AG09309 (cell line): ENCODE measurements at regions not wholly inside any gene's neighbourhood (a gene's known extent, or its start where the extent isn't known, plus 50 kb on each side); places are given as distances from the start of the nearest gene placed in this dataset.
"Not testable (repeated sequence)": the region's sequence is repeated elsewhere in the genome, so short reads cannot be mapped to it uniquely, and the experiment has no call there.

Experiments
- DNase-seq: peaks from one replicate; pipeline ENCODE4 v3.0.0-alpha.2; 2010; ENCODE audit warnings: low read depth
- H3K4me3 ChIP-seq: 2 replicates; pipeline ENCODE4 v1.5.1; 2011; ENCODE audit warnings: mild to moderate bottlenecking, low read depth, low read length, moderate library complexity; ENCODE audit not compliant: control insufficient read depth
- CTCF ChIP-seq: IDR thresholded peaks from 2 replicates; pipeline ENCODE4 v1.5.1; 2011; ENCODE audit warnings: mild to moderate bottlenecking, low read depth, low read length, inconsistent platforms; ENCODE audit not compliant: insufficient read depth, control insufficient read depth; ENCODE audit errors: missing control alignments

GRCh38 chr20:22825546-22825945 is 209.6 kb upstream of the SSTR4 start:
- TF ChIP-seq CTCF: no peak
- no peak overlapping the region for H3K4me3 ChIP-seq
- DNase-seq: no peak

GRCh38 chr20:22826306-22827230 is 208.5 kb upstream of the SSTR4 start:
- DNase-seq: no peak
- H3K4me3 ChIP-seq: no peak overlapping the region
- no peak for TF ChIP-seq CTCF

- no peak for DNase-seq
- no peak overlapping the region for H3K4me3 ChIP-seq
- TF ChIP-seq CTCF: no peak
Measured at GRCh38 chr20:22827916-22828315, 207.2 kb upstream of the SSTR4 start.

- TF ChIP-seq CTCF: no peak
- H3K4me3 ChIP-seq: no peak overlapping the region
- no peak for DNase-seq
Measured at GRCh38 chr20:22829356-22829755, 205.8 kb upstream of the SSTR4 start.

DNA sequence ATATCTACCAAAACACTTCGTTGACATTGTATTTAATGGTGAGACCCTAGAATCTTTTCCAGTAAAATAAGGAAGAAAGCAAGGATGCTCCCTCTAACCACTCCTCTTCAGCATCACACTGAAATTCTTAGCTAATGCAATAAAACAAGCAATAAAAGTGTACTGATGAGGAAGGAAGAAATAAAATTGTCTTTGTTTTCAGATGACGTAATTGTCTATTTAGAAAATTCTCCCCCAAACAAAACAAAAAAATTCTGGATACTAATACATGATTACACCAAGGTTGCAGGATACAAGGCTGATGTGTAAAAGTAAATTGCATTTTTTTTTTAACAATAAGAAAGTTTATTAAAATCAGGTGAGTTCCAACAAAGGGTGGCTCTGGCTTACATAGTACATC is 205.0 kb upstream of the SSTR4 start:
- no peak for TF ChIP-seq CTCF
- H3K4me3 ChIP-seq: no peak overlapping the region
- DNase-seq: no peak

DNA sequence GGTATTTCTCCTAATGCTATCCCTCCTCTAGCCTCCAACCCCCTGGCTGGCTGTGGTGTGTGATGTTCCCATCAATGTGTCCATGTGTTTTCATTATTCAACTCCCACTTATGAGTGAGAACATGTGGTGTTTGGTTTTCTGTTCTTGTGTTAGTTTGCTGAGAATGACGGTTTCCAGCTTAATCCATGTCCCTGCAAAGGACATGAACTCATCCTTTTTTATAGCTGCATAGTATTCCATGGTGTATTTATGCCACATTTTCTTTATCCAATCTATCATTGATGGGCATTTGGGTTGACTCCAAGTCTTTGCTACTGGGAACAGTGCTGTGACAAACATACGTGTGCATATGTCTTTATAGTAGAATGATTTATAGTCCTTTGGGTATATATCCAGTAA is 204.4 kb upstream of the SSTR4 start:
- not testable (repeated sequence) for H3K4me3 ChIP-seq, DNase-seq

GRCh38 chr20:22833851-22834250 is 201.3 kb upstream of the SSTR4 start:
- TF ChIP-seq CTCF: no peak
- no peak for DNase-seq
- H3K4me3 ChIP-seq: no peak overlapping the region
